GM06990 (cell line): ENCODE measurements at regions not wholly inside any gene's neighbourhood (a gene's known extent, or its start where the extent isn't known, plus 50 kb on each side); places are given as distances from the start of the nearest gene placed in this dataset.
A peak's percentile ranks its signal among the peaks of the same experiment; 100 is the strongest.

Experiments used
- DNase-seq: peaks from one replicate; pipeline ENCODE4 v3.0.0-alpha.2; 2011; ENCODE audit not compliant: insufficient read length; ENCODE audit errors: extremely low read depth
- H3K27me3 ChIP-seq: replicated peaks from 2 replicates; pipeline ENCODE4 v1.6.0; 2011; ENCODE audit warnings: low read length; ENCODE audit not compliant: control insufficient read depth, insufficient read depth
- H3K36me3 ChIP-seq: 2 replicates; pipeline ENCODE4 v1.5.1; 2011; ENCODE audit warnings: low read length; ENCODE audit not compliant: control insufficient read depth, insufficient read depth
- H3K4me3 ChIP-seq: replicated peaks from 2 replicates; pipeline ENCODE4 v1.5.1; 2011; ENCODE audit warnings: low read depth, mild to moderate bottlenecking, control low read depth, low read length
- TF ChIP-seq, protein P1 (sequence below): IDR thresholded peaks from 2 replicates; pipeline ENCODE4 v1.5.1; 2011; ENCODE audit warnings: low read length, control low read depth, mild to moderate bottlenecking, inconsistent platforms; ENCODE audit not compliant: insufficient read depth, poor library complexity, severe bottlenecking

DNA sequence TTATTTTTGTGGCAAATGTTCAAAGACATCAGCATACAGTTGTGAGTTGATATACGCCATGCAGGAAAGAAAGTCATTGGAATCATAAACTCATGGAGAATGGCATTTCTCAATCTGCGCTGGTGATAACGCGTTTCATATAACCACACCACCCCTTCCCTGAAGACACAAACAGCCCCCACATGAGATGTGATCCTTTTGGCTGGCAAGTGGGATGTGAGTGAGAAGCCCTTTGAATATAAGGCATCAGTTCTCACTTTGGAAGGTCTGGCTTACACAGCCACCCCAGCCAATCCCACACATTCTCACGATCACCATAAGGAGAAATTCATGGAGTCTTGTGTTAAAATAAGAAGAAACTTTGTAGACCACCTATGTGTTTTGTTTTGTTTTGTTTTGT is 725.0 kb downstream of the PRELID2 start:
- TF ChIP-seq, protein P1, sequence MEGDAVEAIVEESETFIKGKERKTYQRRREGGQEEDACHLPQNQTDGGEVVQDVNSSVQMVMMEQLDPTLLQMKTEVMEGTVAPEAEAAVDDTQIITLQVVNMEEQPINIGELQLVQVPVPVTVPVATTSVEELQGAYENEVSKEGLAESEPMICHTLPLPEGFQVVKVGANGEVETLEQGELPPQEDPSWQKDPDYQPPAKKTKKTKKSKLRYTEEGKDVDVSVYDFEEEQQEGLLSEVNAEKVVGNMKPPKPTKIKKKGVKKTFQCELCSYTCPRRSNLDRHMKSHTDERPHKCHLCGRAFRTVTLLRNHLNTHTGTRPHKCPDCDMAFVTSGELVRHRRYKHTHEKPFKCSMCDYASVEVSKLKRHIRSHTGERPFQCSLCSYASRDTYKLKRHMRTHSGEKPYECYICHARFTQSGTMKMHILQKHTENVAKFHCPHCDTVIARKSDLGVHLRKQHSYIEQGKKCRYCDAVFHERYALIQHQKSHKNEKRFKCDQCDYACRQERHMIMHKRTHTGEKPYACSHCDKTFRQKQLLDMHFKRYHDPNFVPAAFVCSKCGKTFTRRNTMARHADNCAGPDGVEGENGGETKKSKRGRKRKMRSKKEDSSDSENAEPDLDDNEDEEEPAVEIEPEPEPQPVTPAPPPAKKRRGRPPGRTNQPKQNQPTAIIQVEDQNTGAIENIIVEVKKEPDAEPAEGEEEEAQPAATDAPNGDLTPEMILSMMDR = no peak
- H3K4me3 ChIP-seq = no peak overlapping the region
- no peak for DNase-seq
- no peaks in the 10 kb centered on the region for H3K27me3 ChIP-seq
- no peaks in the 10 kb centered on the region for H3K36me3 ChIP-seq

DNA sequence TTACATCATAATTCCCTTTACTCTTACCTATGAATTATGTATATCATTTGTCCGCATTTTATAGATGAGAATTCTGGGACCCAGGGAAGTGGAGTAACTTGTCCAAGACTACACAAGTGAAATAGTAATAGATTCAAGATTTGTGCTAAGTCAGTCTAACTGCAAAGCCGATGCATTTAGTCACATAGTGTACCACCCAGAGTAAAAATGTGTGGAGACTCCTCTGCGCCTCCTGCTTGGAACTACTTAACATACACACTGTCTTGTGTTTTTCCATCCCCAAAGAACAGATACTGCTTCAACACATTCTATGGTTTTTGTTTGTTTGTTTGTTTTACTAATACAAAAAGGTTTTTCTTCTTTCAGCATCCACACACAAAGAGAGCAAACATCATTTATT is 729.8 kb downstream of the PRELID2 start:
- DNase-seq = no peak

GRCh38 chr5:145104106-145104505 is 731.0 kb downstream of the PRELID2 start:
- no peak for DNase-seq
- Histone ChIP-seq H3K4me3 (no peak overlapping the region), H3K27me3 (no peaks in the 10 kb centered on the region), H3K36me3 (no peaks in the 10 kb centered on the region)
- TF ChIP-seq, protein P1 = no peak

More for the DNA sequence above, 729.8 kb downstream of the PRELID2 start:
- TF ChIP-seq, protein P1 = no peak
- Histone ChIP-seq H3K36me3 (no peaks in the 10 kb centered on the region), H3K27me3 (no peaks in the 10 kb centered on the region), H3K4me3 (no peak overlapping the region)

GRCh38 chr5:145101246-145101645 is 733.9 kb downstream of the PRELID2 start:
- Histone ChIP-seq H3K4me3 (no peak overlapping the region), H3K36me3 (no peaks in the 10 kb centered on the region), H3K27me3 (no peaks in the 10 kb centered on the region)
- TF ChIP-seq, protein P1 = peak; percentile 61
- no peak for DNase-seq

- no peak for DNase-seq
- no peaks in the 10 kb centered on the region for H3K27me3 ChIP-seq
- H3K36me3 ChIP-seq = no peaks in the 10 kb centered on the region
- no peak overlapping the region for H3K4me3 ChIP-seq
- TF ChIP-seq, protein P1 = no peak
These were observed 745.0 kb downstream of the PRELID2 start for GRCh38 chr5:145090115-145090514.

- no peak overlapping the region for H3K4me3 ChIP-seq
- H3K27me3 ChIP-seq = no peaks in the 10 kb centered on the region
- no peaks in the 10 kb centered on the region for H3K36me3 ChIP-seq
- no peak for DNase-seq
- TF ChIP-seq, protein P1 = no peak
These were observed 750.3 kb downstream of the PRELID2 start for GRCh38 chr5:145084834-145085233.
